Posterior vena cava (tissue), 2 donors: ENCODE measurements at regions not wholly inside any gene's neighbourhood (a gene's known extent, or its start where the extent isn't known, plus 50 kb on each side); places are given as distances from the start of the nearest gene placed in this dataset.

ENCODE experiments used
- DNase-seq: peaks from one replicate; pipeline ENCODE4 v3.0.0-alpha.2; 2020; ENCODE audit warnings: low spot score
- intact Hi-C, 2 donors: fragments of 100-400 bp; cut with DNase I; formaldehyde crosslinking; loops; one replicate each; pipeline versions ENCODE4 v1.14.1 to v1.14.2; 2022 to 2023
- donor health status: DM: yes; HTN: yes; CAD: no.
- donor health status: DM: yes; HTN: yes; CAD: no.

DNA sequence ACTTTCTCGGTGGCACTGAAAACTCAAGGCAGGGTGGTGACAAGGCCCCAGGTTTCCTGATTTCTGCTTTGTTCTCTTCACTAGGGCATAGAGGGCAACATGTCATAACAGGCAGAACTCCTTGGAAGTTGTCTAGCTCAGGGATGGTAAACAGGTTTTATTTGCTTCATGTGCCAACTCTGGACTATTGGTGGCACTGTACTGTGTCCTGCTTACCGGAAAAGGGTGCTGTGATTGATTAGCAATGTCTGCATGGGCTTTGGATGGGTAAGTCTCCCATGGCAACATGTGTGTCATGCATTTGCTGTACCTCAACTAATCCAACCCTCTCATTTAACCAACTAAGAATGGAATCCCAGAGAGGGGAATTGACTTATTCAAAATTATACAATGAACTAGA is 70.7 kb upstream of the USP24 start:
- DNase-seq = no peak
- intact Hi-C loops = loop anchor here (5.0 to 10.0 kb wide), 3 partner anchors 1296 to 1529 kb away; partner anchors contain the start of gene FYB2 (in 1 of the 2)

DNA sequence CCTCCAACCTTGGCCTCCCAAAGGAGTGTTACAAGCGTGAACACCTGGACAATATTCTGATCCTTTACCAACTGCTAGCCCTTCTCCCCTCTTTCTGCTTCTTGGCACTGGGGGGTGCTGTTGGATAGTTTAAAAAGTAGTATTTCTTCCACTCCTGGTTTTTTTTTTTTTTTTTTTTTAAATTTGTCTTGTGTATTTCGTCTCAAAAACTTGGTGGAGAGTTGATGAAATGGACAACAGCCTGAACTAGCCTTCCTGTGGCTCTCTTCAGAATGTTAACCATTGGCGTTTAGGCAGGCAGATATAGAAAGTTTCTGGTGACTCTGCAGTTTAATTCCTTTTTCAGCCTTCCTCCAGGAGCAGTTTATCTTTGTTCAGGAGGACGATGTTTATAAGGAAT is 69.7 kb upstream of the USP24 start:
- DNase-seq = no peak
- intact Hi-C loops = loop anchor here (5.0 to 10.0 kb wide), 4 partner anchors 1297 to 1530 kb away; partner anchors contain the start of gene FYB2 (in 1 of the 2)

DNA sequence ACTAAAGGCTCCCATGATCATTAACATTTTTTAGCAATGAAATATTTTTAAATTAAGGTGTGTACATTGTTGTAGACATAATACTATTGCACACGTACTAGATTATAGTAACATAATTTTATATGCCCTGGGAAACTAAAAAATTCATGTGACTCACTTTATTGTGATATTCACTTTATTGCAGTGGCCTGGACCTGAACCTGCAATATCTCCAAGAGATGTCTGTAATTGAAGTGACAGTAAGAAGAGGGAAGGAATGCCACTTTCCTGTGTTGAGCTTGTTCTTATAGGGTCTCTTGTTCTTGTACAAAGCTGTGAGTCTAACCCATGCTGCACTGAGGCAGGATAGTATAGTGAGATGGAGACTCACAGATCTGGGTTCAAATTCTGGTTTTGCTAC is 66.9 kb upstream of the USP24 start:
- intact Hi-C loops = loop anchor here in 1 of 2 donors (5.0 to 10.0 kb wide), 3 partner anchors 1305 to 1533 kb away; partner anchors contain the start of gene FYB2

DNA sequence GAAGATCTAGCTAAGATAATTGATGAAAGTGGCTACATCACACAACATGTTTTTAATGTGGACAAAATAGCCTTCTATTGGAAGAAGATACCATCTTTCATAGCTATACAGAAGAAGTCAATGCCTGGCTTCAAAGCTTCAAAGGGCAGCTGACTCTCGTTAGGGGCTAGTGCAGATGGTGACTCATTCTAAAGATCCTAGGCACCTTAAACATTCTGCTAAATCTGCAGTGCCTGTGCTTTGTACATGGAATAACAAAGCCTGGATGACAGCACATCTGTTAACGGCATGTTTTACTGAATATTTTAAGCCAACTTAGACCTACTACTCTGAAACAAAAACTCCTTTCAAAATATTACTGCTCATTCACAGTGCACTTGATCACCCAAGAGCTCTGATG is 65.6 kb upstream of the USP24 start:
- intact Hi-C loops = loop anchor here in 1 of 2 donors (5.0 to 10.0 kb wide), 3 partner anchors 1307 to 1534 kb away; partner anchors contain the start of gene FYB2

More for the DNA sequence above, 66.9 kb upstream of the USP24 start:
- DNase-seq = no peak

DNA sequence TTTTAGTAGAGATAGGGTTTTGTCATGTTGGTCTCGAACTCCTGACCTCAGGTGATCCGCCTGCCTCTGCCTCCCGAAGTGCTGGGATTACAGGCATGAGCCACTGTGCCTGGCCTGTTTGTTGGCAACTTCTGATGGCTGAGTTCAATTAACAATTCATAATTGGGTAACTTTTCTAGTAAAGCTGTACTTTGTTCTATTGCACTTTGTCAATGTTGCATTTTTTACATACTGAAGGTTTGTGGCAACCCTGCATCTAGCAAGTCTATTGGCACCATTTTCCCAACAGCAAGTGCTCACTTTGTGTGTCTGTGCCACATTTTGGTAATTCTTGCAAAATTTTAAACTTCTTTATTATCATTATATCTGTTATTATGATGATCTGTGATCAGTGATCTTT is 64.5 kb upstream of the USP24 start:
- no peak for DNase-seq
- intact Hi-C loops = loop anchor here (2.0 to 10.0 kb wide), 7 partner anchors 65 to 1535 kb away; partner anchors contain the start of genes FYB2 (in 1 of the 2) and USP24 (in 1 of the 2)

More for the DNA sequence above, 65.6 kb upstream of the USP24 start:
- DNase-seq = no peak

DNA sequence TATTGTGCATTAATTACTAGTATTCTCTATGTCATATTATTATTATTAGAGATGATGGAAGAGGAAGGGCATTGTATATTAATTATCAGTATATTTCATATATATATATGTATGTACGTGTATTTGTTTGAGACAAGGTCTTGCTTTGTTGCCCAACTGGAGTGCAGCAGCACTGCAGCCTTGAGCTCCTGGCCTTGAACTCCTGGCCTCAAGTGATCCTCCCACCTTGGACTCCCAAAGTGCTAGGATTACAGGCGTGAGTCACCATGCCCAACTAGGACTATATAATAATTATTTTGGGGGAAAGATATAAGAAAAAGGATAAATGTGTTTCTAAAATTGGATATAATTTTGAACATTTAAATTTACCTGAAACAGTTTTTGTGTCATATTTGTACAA is 63.2 kb upstream of the USP24 start:
- no peak for DNase-seq
- intact Hi-C loops = loop anchor here (2.0 to 10.0 kb wide), 4 partner anchors 64 to 466 kb away; partner anchors contain the start of gene USP24 (in 1 of the 2)

DNA sequence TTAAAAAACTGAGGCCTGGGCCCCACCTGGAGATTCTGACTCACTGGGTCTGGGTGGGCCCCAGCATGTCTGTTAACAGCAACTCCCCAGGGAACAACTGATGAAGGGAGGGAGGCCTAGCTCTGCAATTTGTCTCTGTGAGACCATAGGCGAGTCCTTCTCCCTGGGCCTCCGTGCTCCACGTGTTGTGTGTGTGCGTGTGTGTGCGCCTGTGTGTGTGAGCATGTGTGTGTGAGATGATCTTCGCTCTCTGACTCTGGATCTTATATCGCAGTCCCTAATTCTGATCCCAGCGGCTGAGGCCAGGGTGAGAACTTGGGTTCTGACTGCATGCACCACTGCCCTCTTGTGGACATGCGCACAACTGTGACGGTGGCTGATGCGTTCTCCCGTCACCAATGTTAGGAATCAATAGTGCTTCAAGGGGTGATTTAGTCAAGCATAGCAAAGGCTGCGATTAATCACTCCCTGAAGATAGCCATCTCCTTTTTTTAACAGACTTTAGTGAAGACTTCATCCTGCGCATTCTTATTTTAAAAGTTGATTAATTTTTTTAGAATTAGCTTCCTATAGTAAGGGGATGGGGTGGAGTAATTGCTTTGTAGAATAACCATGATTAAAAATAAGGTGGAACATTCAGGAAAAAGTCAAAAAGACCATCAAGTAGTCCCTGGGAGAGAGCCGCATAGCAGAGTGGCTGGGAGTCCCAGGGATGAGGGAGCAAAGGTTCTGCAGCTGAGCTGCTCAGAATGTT is 62.4 kb upstream of the USP24 start:
- intact Hi-C loops = loop anchor here (2.0 to 10.0 kb wide), 4 partner anchors 63 to 465 kb away; partner anchors contain the start of gene USP24 (in 1 of the 2)
- peak; percentile 93 for DNase-seq

DNA sequence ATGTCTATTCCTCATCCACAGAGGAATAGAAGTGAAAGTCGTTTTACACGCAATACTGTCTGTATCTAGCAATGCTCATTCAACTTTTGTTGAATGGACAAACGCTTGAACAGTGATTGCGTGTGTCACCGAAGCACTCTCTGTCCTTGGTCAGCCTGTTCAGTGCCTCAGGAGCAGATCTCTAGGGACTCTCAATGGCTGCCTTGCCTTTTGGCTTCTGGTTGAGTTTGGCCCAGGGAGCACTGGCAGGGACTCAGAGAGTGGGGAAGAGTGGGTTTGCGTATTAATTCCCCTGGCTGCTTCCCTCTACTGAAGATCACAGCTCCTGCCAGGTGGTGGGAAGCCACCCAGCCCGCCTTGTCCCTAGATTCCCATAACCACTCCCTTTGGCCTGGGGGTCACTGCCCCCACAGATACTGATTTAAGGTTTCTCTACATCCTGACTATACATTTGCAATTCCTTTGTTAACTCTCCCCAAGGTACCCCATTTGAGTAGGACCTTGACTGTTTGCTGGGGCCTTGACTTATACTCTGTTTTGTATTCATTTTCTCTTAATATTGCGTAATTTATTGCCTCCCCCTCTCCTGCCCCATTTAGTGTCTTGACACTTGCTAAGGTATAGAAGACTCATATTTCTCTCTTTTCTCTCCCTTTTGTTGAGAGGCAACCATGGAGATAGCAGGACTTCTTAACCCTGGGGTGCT is 61.7 kb upstream of the USP24 start:
- intact Hi-C loops = loop anchor here (5.0 to 10.0 kb wide), 3 partner anchors 62 to 465 kb away; partner anchors contain the start of gene USP24 (in 1 of the 2)
- no peak for DNase-seq

DNA sequence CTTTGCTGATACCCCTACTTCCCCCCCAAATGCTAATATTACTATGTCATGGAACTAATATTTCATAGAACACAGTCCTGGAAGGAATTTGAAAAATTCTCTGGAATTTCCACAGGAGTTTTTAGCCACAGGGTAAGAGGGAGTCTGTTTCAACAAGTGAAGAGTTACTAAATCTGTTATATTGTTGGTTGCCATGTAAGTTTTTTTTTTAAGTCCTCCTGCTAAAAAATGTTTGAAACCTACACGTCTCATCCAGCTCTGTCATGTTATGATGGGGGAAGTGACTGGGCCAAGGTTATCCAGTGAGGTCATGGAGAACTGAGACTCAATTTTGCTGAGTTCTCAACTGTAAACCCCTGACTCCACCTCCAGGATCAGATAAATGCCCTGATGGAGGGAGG is 60.8 kb upstream of the USP24 start:
- no peak for DNase-seq
- intact Hi-C loops = loop anchor here (5.0 to 10.0 kb wide), 3 partner anchors 61 to 464 kb away; partner anchors contain the start of gene USP24 (in 1 of the 2)

DNA sequence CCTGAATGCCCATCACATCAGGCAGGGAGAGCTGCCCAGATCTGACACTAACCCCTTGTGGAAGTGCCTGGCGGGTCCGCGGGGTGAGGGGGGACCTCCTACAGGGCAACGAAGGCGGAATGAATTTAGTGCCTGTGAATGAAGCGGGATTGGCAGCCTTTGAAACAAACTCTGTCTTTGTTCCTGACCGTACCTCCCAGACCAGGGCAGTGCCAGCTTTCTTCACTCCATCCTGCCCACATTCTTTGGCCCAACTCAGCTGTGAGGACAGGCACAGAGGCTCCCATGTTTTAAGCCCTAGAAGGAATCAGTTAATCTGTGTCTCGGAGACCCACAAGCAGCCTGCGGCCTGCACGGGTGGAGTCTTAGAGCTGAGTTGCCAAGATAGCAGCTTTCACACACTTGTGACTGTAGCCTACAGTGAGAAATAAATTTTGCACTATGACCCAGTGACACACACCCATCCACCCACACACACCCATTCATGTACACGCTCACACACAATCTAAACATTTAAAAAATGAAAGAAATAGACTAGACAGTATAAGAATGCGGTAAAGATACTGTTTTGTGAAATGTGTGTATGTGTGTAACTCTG is 60.1 kb upstream of the USP24 start:
- no peak for DNase-seq
- intact Hi-C loops = loop anchor here (5.0 to 10.0 kb wide), 3 partner anchors 60 to 463 kb away; partner anchors contain the start of gene USP24 (in 1 of the 2)

DNA sequence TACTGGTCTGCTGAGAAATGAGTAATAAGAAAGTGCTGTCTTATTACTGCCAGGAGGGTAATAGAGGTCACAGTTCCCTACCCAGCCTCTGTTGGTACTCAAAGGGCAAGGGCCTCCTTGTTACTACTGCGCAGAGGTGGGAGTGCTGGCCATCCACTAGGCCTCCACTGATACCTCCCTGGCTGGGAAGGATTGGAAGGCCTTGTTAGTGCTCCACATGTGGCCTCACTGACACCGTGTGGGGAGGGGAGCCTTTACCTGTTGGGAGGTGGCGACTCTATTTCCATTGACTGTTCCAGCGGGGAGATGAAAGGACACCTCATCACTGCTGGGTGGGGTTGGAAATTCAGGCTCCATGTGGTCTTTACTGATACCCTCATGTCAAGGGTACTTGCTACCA is 57.8 kb upstream of the USP24 start:
- DNase-seq = no peak
- intact Hi-C loops = loop anchor here in 1 of 2 donors (10.0 kb wide), 1 partner anchor 58 kb away; the partner anchor contains the start of gene USP24
